ENCODE measurements at regions not wholly inside any gene's neighbourhood (a gene's known extent, or its start where the extent isn't known, plus 50 kb on each side); places are given as distances from the start of the nearest gene placed in this dataset.

DNA sequence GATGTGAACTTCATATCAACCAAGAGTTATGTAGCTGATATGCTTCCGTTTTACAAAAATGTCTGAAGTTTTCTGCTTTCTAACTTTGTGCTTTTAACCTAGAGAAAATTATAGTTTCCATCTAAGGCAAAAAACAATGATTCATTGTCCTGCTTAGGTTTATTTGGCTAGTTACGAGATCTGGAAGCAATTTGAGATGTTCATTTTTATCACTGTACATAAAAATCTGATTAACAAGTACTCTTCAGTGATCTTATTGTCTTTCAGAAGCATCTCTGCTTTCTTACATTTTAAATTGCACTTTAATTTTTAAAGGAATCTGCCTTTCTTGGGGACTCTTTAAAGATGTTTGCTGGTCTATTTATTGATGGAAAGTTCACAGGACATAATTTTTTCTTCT is 188.1 kb downstream of the RFC3 start:
- H3K27ac ChIP-seq (ENCODE audit: low read length), result no peak overlapping the region
- H3K4me3 ChIP-seq (ENCODE audit: low read length), result no peak overlapping the region
- H3K27me3 ChIP-seq (ENCODE audit: control insufficient read depth, insufficient read depth, low read length), result no peaks in the 10 kb centered on the region
- no peaks in the 10 kb centered on the region for H3K9me3 ChIP-seq (ENCODE audit: control insufficient read depth, low read depth, low read length)
- H3K36me3 ChIP-seq (ENCODE audit: control insufficient read depth, low read depth, low read length), result no peaks in the 10 kb centered on the region
- no peak overlapping the region for H3K9ac ChIP-seq (ENCODE audit: low read length)
- H3K4me1 ChIP-seq (ENCODE audit: control insufficient read depth, low read depth, low read length), result no peaks in the 10 kb centered on the region

DNA sequence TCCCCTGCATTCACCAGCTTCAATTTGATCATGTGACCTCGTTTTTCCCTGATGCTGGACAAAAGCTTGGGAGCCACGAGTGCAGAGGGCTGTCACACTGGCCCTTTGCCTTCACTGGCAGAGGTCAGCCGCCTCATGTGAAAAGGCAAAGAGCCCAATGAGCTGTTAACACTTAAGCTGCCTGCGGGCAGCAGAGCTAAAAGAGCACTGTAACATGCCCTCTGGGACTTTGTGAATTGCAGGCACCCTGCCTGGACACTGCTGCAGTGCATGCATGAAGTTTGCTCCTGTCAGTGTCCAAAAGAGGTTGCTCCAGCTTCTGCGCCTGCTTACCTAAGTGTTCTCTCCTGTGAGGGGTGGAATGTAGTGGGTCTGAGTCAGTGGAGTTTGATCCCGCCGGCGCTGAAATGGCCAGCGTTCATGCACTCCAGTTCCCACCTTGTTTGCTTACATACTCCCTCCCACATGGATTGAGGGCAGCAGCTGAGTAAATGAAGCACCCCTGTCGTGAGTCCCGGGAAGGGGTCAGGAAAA is 193.7 kb downstream of the RFC3 start:
- H3K4me1 ChIP-seq (ENCODE audit: control insufficient read depth, low read depth, low read length), result no peaks in the 10 kb centered on the region
- no peaks in the 10 kb centered on the region for H3K9me3 ChIP-seq (ENCODE audit: control insufficient read depth, low read depth, low read length)
- no peaks in the 10 kb centered on the region for H3K27me3 ChIP-seq (ENCODE audit: control insufficient read depth, insufficient read depth, low read length)
- no peak overlapping the region for H3K4me3 ChIP-seq (ENCODE audit: low read length)
- H3K27ac ChIP-seq (ENCODE audit: low read length), result no peak overlapping the region
- H3K36me3 ChIP-seq (ENCODE audit: control insufficient read depth, low read depth, low read length), result no peaks in the 10 kb centered on the region
- no peak overlapping the region for H3K9ac ChIP-seq (ENCODE audit: low read length)

- H3K27me3 ChIP-seq (ENCODE audit: control insufficient read depth, insufficient read depth, low read length), result no peaks in the 10 kb centered on the region
- H3K4me1 ChIP-seq (ENCODE audit: control insufficient read depth, low read depth, low read length), result no peaks in the 10 kb centered on the region
- no peak overlapping the region for H3K4me3 ChIP-seq (ENCODE audit: low read length)
- no peak overlapping the region for H3K27ac ChIP-seq (ENCODE audit: low read length)
- H3K9ac ChIP-seq (ENCODE audit: low read length), result no peak overlapping the region
- H3K36me3 ChIP-seq (ENCODE audit: control insufficient read depth, low read depth, low read length), result no peaks in the 10 kb centered on the region
- H3K9me3 ChIP-seq (ENCODE audit: control insufficient read depth, low read depth, low read length), result no peaks in the 10 kb centered on the region
These were observed 194.4 kb downstream of the RFC3 start for GRCh38 chr13:34012382-34012781.

DNA sequence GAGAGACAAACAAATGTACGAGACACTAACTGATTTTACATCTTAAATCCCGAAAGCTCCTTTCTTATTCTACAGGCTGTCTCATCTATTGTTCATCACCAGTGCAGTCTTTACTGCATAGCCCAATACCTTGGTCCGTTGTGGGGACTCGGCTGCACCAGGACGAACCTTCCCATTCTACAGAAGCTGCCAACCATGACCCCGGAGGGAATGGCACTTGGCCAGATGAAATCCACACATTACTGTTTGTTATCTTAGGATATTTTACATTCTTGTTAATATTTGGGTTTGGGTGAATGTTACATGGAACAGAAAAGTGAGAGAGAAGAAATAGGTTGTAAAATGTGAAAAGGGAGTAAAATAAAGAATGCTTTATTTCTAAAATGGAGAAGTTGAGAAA is 195.1 kb downstream of the RFC3 start:
- Histone ChIP-seq H3K27ac (ENCODE audit: low read length) (no peak overlapping the region), H3K27me3 (ENCODE audit: control insufficient read depth, insufficient read depth, low read length) (no peaks in the 10 kb centered on the region), H3K36me3 (ENCODE audit: control insufficient read depth, low read depth, low read length) (no peaks in the 10 kb centered on the region), H3K9me3 (ENCODE audit: control insufficient read depth, low read depth, low read length) (no peaks in the 10 kb centered on the region), H3K4me1 (ENCODE audit: control insufficient read depth, low read depth, low read length) (no peaks in the 10 kb centered on the region), H3K4me3 (ENCODE audit: low read length) (no peak overlapping the region), H3K9ac (ENCODE audit: low read length) (no peak overlapping the region)

GRCh38 chr13:34017231-34017630 is 199.3 kb downstream of the RFC3 start:
- Histone ChIP-seq H3K27ac (ENCODE audit: low read length) (no peak overlapping the region), H3K9me3 (ENCODE audit: control insufficient read depth, low read depth, low read length) (no peaks in the 10 kb centered on the region), H3K4me1 (ENCODE audit: control insufficient read depth, low read depth, low read length) (no peaks in the 10 kb centered on the region), H3K36me3 (ENCODE audit: control insufficient read depth, low read depth, low read length) (no peaks in the 10 kb centered on the region), H3K4me3 (ENCODE audit: low read length) (no peak overlapping the region), H3K9ac (ENCODE audit: low read length) (no peak overlapping the region), H3K27me3 (ENCODE audit: control insufficient read depth, insufficient read depth, low read length) (no peaks in the 10 kb centered on the region)

DNA sequence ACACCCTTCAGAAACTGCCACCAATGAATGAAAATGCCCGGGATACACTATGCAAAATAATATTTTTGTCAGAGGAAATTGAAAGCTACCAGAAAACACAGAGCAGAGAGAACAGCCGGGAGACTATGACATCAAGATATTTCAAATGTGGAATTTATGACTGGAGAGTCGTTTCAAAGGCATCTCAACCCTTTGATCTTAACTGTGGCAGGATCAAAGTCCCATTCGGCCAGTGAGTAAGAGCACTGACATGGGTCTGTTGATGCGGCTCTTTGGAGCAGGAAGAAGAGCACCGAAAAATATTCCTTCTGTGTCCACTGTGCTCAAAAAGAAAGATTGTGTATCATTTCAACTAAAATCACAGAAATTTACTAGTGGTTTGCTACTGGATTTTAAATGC is 201.9 kb downstream of the RFC3 start:
- Histone ChIP-seq H3K9ac (ENCODE audit: low read length) (no peak overlapping the region), H3K27ac (ENCODE audit: low read length) (no peak overlapping the region), H3K27me3 (ENCODE audit: control insufficient read depth, insufficient read depth, low read length) (no peaks in the 10 kb centered on the region), H3K9me3 (ENCODE audit: control insufficient read depth, low read depth, low read length) (no peaks in the 10 kb centered on the region), H3K4me1 (ENCODE audit: control insufficient read depth, low read depth, low read length) (no peaks in the 10 kb centered on the region), H3K4me3 (ENCODE audit: low read length) (no peak overlapping the region), H3K36me3 (ENCODE audit: control insufficient read depth, low read depth, low read length) (no peaks in the 10 kb centered on the region)

GRCh38 chr13:34020388-34020787 is 202.4 kb downstream of the RFC3 start:
- H3K4me1 ChIP-seq (ENCODE audit: control insufficient read depth, low read depth, low read length), result no peaks in the 10 kb centered on the region

GRCh38 chr13:34021619-34022018 is 203.7 kb downstream of the RFC3 start:
- Histone ChIP-seq H3K4me3 (ENCODE audit: low read length) (no peak overlapping the region), H3K27me3 (ENCODE audit: control insufficient read depth, insufficient read depth, low read length) (no peaks in the 10 kb centered on the region), H3K9me3 (ENCODE audit: control insufficient read depth, low read depth, low read length) (peaks cover 7% of the 10 kb centered on the region)

More at GRCh38 chr13:34020388-34020787, 202.4 kb downstream of the RFC3 start:
- H3K9me3 ChIP-seq (ENCODE audit: control insufficient read depth, low read depth, low read length), result no peaks in the 10 kb centered on the region
- no peaks in the 10 kb centered on the region for H3K27me3 ChIP-seq (ENCODE audit: control insufficient read depth, insufficient read depth, low read length)
- H3K36me3 ChIP-seq (ENCODE audit: control insufficient read depth, low read depth, low read length), result no peaks in the 10 kb centered on the region
- H3K4me3 ChIP-seq (ENCODE audit: low read length), result no peak overlapping the region
- no peak overlapping the region for H3K9ac ChIP-seq (ENCODE audit: low read length)
- H3K27ac ChIP-seq (ENCODE audit: low read length), result no peak overlapping the region

DNA sequence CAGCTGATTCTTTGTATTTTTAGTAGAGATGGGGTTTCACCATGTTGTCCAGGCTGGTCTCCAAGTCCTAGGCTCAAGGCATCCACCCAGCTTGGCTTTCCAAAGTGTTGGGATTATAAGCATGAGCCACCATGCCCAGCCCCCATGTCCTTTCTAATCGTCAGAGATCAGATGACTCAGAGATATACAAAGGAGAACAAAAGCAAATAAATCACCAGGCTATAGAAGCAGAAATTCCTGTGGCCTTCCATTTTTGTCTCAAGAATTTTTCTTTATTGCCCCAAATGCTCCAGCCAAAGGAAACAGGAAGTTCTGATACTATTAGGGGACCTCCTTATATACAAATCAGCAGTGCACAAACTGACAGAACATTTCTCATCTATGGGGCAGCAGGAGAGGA is 207.8 kb downstream of the RFC3 start:
- H3K36me3 ChIP-seq (ENCODE audit: control insufficient read depth, low read depth, low read length), result no peaks in the 10 kb centered on the region
- no peak overlapping the region for H3K4me3 ChIP-seq (ENCODE audit: low read length)
- H3K9me3 ChIP-seq (ENCODE audit: control insufficient read depth, low read depth, low read length), result peaks cover 11% of the 10 kb centered on the region
- H3K27ac ChIP-seq (ENCODE audit: low read length), result no peak overlapping the region
- H3K27me3 ChIP-seq (ENCODE audit: control insufficient read depth, insufficient read depth, low read length), result no peaks in the 10 kb centered on the region
- H3K4me1 ChIP-seq (ENCODE audit: control insufficient read depth, low read depth, low read length), result no peaks in the 10 kb centered on the region
- H3K9ac ChIP-seq (ENCODE audit: low read length), result no peak overlapping the region

More at GRCh38 chr13:34021619-34022018, 203.7 kb downstream of the RFC3 start:
- no peaks in the 10 kb centered on the region for H3K4me1 ChIP-seq (ENCODE audit: control insufficient read depth, low read depth, low read length)
- no peaks in the 10 kb centered on the region for H3K36me3 ChIP-seq (ENCODE audit: control insufficient read depth, low read depth, low read length)
- no peak overlapping the region for H3K9ac ChIP-seq (ENCODE audit: low read length)
- no peak overlapping the region for H3K27ac ChIP-seq (ENCODE audit: low read length)

DNA sequence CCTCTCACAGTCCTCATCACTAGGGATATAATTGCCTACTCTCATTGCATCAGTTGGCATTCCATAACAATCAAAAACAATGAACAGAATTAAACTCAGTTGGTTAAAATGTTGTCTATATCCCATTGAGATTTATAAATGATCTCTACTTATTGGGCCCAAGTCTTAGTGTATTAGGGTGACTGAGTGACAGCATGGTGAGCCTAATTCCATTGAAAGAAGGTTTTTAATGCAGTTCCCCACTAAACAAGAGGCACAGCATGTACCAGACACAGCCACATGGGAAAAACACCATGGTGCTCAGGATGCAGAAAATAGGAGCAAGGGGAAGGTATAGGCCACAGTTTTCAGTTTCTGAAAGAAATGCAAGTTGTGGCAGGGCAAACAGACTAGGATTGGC is 208.4 kb downstream of the RFC3 start:
- Histone ChIP-seq H3K27me3 (ENCODE audit: control insufficient read depth, insufficient read depth, low read length) (no peaks in the 10 kb centered on the region), H3K9ac (ENCODE audit: low read length) (no peak overlapping the region), H3K4me1 (ENCODE audit: control insufficient read depth, low read depth, low read length) (no peaks in the 10 kb centered on the region), H3K4me3 (ENCODE audit: low read length) (no peak overlapping the region), H3K9me3 (ENCODE audit: control insufficient read depth, low read depth, low read length) (peaks cover 11% of the 10 kb centered on the region), H3K27ac (ENCODE audit: low read length) (no peak overlapping the region), H3K36me3 (ENCODE audit: control insufficient read depth, low read depth, low read length) (no peaks in the 10 kb centered on the region)

DNA sequence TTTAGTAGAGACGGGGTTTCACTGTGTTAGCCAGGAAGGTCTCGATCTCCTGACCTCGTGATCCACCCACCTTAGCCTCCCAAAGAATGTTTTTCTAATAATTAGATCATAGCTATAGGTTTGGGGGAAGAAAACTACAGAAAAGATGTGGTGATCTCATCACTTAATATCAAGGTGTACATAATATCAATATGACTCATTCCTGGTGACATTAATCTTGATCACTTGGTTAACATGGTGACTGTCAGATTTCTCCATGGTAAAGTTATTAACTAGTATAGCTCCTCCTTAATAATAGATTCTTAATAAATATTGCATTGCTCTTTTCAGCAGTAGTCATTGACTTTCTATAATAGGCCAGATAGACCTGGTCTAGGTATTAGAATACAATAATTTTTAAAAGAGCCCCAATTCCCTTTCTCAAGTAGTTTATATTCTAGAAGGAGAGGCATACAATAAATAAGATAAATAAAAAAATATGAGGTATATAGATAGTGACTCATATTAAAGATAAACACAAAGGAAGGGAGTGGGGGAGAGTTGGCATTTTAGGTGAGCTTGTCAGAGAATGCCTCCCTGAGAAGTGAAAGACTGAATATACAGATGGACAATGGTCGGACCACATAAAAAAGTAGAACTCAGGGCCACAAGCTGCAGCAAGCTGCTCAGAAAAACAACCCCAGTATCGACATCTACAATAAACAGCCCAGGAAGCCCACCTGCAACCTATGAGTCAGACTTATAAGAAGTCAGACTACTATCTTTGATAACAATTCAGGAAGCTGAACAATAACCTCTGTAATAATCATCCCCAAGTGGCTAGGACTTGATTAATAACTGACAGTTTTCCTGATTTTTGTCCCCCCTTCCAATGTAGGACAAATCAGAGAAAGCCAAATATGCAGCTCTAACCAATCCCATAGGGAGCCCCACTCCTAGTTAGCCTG is 210.8 kb downstream of the RFC3 start:
- H3K27ac ChIP-seq (ENCODE audit: low read length), result no peak overlapping the region
- H3K36me3 ChIP-seq (ENCODE audit: control insufficient read depth, low read depth, low read length), result no peaks in the 10 kb centered on the region
- H3K9ac ChIP-seq (ENCODE audit: low read length), result no peak overlapping the region
- no peaks in the 10 kb centered on the region for H3K4me1 ChIP-seq (ENCODE audit: control insufficient read depth, low read depth, low read length)
- H3K27me3 ChIP-seq (ENCODE audit: control insufficient read depth, insufficient read depth, low read length), result no peaks in the 10 kb centered on the region
- H3K4me3 ChIP-seq (ENCODE audit: low read length), result no peak overlapping the region
- peaks cover 11% of the 10 kb centered on the region for H3K9me3 ChIP-seq (ENCODE audit: control insufficient read depth, low read depth, low read length)

GRCh38 chr13:34030782-34031181 is 212.8 kb downstream of the RFC3 start:
- H3K4me1 ChIP-seq (ENCODE audit: control insufficient read depth, low read depth, low read length), result no peaks in the 10 kb centered on the region
- H3K4me3 ChIP-seq (ENCODE audit: low read length), result no peak overlapping the region
- peaks cover 11% of the 10 kb centered on the region for H3K9me3 ChIP-seq (ENCODE audit: control insufficient read depth, low read depth, low read length)
- no peak overlapping the region for H3K9ac ChIP-seq (ENCODE audit: low read length)
- no peaks in the 10 kb centered on the region for H3K27me3 ChIP-seq (ENCODE audit: control insufficient read depth, insufficient read depth, low read length)
- H3K36me3 ChIP-seq (ENCODE audit: control insufficient read depth, low read depth, low read length), result no peaks in the 10 kb centered on the region
- H3K27ac ChIP-seq (ENCODE audit: low read length), result no peak overlapping the region

Measured in iPS-18a (cell line).